Skeletal muscle cell (primary cell): ENCODE measurements at regions not wholly inside any gene's neighbourhood (a gene's known extent, or its start where the extent isn't known, plus 50 kb on each side); places are given as distances from the start of the nearest gene placed in this dataset.
"Not testable (repeated sequence)": the region's sequence is repeated elsewhere in the genome, so short reads cannot be mapped to it uniquely, and the experiment has no call there.

Source experiments
- DNase-seq: peaks from one replicate; pipeline ENCODE4 v3.0.0-alpha.2; 2010; ENCODE audit warnings: low read depth
- H3K4me3 ChIP-seq: 2 replicates; pipeline ENCODE4 v1.5.1; 2011; ENCODE audit warnings: low read depth, mild to moderate bottlenecking, control low read depth, low read length, moderate library complexity

DNA sequence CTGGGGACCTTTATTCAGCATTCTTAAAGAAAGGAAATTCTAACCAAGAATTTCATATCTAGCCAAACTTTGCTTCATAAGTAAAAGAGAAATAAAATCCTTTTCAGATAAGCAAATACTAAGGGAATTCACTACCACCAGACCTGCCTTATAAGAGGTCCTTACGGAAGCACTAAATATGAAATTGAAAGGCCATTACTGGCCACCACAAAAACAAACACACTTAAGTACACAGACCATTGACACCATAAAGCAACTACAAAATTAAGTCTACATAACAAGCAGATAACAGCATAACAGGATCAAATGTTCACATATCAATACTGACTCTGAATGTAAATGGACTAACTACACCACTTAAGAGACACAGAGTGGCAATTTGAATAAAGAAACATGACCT, 361.4 kb upstream of the POU5F2 start:
- H3K4me3 ChIP-seq, result no peak overlapping the region
- no peak for DNase-seq

DNA sequence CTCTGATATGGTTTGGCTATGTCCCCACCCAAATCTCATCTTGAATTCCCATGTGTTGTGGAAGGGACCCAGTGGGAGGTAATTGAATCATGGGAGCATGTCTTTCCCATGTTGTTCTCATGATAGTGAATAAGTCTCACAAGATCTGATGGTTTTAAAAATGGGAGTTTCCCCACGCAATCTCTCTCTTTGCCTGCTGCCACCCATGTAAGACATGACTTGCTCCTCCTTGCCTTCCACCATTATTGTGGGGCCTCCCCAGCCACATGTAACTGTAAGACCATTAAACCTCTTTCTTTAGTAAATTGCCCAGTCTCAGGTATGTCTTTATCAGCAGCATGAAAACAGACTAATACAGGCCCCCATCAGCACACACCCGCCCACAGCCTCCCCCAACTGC, 356.0 kb upstream of the POU5F2 start:
- DNase-seq, result not testable (repeated sequence)

DNA sequence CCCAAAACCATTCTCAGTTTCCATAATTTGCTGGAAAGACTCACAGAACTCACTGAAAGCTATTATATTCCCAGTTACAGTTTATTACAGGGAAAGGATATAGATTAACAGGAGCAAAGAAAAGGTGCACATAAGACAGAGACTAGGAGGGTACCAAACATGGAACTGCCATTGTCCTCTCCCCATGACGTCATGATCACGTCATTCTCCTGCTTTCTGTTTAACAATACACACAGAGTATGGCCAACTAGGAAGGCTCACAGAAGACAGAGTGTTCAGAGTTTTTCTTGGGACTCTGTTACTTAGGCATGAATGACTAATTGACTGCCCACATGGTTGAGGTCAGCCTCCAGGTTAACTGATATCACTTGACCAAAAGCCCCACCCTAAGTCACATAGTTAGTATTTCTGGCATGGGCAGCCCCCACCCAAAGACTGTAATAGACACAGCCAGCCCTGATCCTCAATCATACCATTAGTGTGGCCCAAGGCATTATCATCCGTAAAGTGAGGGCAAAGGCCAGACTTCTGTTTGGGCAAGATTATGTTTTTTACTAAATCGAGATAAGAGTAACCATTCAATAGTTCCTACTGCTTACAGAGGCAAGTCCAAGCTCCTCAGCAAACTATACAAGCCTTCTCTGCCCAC, 353.5 kb upstream of the POU5F2 start:
- no peak for DNase-seq
- no peak overlapping the region for H3K4me3 ChIP-seq

More for the DNA sequence above, 356.0 kb upstream of the POU5F2 start:
- H3K4me3 ChIP-seq, result not testable (repeated sequence)

DNA sequence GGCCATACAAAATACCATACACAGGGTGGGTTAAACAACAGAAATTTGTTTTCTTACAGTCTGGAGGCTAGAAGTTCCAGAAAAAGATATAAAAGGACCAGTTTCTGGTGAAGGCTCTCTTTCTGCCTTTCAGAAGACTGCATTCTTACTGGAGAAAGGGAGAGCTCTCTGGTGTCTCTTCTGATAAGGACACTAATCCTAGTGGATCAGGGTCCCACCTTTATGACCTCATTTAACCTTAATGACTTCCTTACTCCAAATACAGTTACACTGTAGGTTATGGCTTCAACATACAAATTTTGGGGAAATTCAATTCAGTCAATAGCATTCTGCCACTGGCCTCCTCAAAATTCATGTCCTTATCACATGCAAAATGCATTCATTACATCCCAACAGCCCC, 351.9 kb upstream of the POU5F2 start:
- no peak overlapping the region for H3K4me3 ChIP-seq

DNA sequence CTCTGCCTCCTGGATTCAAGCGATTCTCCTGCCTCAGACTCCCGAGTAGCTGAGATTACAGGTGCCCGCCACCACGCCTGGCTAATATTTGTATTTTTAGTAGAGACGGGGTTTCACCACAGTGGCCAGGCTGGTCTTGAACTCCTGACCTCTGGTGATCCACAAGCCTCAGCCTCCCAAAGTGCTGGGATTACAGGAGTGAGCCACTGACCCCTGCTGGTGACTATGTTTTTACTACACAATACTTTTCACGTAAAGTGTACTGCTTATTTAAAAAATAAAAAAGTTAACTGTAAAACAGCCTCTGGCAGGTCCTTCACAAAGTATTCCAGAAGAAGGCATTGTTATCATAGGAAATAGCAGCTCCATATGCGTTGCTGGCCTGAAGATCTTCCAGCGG, 345.2 kb upstream of the POU5F2 start:
- DNase-seq, H3K4me3 ChIP-seq: not testable (repeated sequence)

More for the DNA sequence above, 351.9 kb upstream of the POU5F2 start:
- DNase-seq, result no peak

DNA sequence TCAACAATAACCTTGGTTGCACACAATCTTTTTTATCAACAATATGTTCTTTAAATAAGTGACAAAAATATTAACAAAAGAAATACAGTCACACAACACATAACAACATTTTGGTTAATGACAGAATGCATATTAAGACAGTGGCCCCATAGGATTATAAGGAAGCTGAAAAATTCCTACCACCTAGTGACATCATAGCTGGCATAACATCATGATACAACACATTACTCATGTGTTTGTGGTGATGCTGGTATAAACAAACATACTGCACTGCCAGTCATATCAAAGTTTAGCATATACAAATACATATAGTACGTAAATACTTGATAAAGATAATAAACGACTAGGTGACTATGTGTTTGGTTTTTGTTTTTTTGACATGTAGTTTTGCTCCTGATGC, 344.8 kb upstream of the POU5F2 start:
- no peak for DNase-seq

DNA sequence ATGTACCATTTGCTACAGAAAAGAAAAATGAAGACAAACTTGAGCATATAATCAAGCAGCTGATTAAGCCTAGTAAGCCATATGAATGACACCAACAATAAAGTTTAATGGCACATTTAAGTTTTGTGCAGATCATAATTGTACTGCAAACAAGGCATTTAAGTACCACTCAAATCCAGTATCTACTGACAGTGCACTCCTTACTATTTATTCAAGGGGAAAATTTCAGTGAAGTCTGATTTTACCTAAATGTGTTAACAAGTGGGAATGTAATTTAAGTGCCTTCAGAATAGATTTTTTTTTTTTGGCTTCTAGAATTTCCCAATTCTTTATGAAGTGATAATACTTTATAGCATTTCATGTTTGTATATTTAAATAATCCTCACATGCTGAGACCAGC, 341.0 kb upstream of the POU5F2 start:
- H3K4me3 ChIP-seq, result no peak overlapping the region
- DNase-seq, result no peak

More for the DNA sequence above, 344.8 kb upstream of the POU5F2 start:
- H3K4me3 ChIP-seq, result no peak overlapping the region

DNA sequence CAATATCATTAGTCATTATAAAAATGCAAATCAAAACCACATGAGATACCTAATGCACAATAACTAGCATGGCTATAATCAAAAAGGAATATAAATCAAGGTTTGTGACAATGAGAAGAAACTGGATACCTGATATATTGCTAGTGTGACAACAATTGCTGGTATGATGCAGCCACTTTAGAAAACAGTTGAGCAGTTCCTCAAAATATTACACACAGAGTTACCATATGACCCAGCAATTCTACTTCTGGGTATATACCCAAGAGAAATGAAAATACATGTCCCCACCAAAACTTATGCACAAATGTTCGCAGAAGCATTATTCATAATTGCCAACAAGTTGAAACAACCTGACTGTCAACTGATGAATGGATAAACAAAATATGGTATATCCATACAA, 339.7 kb upstream of the POU5F2 start:
- H3K4me3 ChIP-seq, result no peak overlapping the region

DNA sequence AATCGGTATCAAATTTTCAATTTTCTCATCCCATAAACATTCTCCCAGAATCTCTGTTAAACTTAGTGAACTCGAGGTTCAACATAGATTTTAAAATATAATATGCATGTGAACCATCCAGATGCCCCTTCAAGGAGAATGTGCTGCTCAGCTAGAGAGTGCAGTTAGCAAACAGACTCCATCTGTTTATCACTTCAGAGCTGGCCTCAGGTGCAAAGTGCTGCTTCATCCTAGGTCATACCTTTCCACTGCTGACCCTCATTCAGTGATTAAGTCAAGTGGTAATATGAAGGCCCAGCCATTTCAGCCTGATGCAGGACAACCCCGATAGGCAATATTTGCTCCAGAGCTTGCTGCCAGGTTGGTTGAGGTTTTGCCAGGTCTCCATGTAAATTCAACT, 339.0 kb upstream of the POU5F2 start:
- H3K4me3 ChIP-seq, result no peak overlapping the region
- DNase-seq, result no peak

More for the DNA sequence above, 339.7 kb upstream of the POU5F2 start:
- no peak for DNase-seq

DNA sequence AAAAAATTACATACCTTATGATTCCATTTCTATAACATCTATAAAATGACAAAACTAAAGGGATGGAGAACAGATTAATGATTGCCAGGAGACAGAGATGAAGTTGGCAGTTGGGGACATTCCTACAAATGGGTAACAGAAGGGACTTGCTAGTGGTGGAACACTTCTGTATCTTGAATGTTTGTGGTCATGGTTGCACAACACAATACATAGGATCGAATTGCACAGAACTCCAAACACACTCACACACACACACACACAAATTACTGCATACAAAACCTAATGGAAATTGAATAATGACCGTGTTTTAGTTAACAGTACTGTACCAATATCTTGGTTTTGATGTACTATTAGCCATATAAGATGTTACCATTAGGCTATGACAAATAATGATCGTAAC, 330.7 kb upstream of the POU5F2 start:
- H3K4me3 ChIP-seq, result no peak overlapping the region
- DNase-seq, result peak; percentile 11

DNA sequence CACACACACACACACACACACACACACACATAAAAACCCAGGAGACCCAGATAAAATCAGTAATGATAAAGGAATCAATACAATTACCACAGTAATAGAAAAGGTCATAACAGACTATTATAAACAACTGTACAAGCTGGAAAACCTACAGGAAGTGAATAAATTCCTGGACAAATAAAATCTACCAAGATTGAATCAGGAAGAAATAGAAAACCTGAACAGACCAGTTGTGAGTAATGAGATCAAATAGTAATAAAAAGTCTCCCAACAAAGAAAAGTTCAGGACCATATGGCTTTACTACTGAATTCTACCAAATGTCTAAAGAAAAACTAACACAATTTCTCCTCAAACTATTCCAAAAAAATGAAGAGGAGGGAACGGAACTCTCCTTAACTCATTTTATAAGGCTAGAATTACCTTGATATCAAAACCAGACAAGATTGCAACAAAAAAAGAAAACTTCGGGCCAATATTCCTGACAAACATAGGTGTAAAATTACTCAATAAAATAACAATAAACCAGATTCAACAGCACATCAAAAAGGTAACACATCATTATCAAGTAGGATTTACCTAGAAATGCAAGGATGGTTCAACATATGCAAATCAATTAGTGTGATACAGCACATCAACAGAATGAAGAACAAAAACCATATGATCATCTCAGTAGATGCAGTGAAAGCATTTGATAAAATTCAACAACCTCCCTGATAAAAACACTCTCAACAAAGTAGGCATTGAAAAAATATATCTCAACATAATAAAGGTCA, 325.2 kb upstream of the POU5F2 start:
- DNase-seq, result no peak

DNA sequence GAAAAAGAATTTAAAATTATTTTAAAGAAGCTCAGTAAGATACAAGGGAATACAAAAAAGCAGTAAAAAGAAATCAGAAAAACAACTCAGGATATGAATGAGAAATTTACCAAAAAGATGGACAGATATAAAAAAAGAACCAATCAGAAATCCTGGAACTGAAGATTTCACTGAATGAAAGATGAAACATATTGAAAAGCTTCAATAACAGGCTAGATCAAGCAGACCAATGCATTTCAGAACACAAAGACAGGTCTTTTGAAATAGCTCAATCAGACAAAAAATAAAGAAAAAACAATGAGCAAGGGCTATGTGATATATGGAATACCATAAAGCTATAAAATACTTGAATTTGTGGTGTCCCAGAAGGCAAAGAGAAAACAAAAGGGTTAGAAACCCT, 322.6 kb upstream of the POU5F2 start:
- no peak overlapping the region for H3K4me3 ChIP-seq
- DNase-seq, result no peak

More for the DNA sequence above, 325.2 kb upstream of the POU5F2 start:
- no peak overlapping the region for H3K4me3 ChIP-seq

DNA sequence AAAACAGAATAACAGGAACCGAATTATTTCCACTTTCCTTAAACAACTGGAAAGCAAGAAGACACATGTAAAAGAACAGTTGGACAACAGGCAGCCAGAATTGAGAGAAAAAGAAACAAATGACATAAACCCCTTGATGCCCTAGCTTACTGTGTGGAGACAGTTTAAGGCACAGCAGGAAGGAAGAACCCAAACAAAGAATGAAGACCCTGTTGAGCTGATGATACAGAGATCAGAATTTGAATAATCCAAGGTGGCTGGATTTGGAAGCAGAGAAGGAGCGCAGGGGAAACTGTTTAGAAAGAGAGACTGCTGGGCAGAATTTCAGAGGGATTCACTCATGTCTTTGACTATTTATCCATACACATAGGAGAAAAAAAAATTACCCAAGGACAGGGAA, 316.3 kb upstream of the POU5F2 start:
- H3K4me3 ChIP-seq, result no peak overlapping the region
- no peak for DNase-seq

DNA sequence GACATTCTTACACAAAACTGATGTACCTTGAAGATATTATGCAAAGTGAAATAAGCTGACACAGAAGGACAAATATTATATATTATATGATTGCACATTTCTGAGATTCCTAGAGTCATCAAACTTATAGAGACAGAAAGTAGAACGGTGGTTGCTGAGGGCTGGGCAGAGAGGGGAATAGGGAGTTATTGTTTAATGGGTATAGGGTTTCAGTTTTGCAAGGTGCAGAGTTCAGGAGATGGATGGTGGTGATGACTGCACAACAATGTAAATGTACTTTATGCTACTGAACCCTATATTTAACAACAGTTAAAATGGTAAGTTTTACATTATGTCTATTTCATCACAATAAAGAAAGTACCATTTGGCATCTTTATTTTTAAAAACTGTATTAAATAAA, 315.8 kb upstream of the POU5F2 start:
- DNase-seq, result no peak
- H3K4me3 ChIP-seq, result no peak overlapping the region

DNA sequence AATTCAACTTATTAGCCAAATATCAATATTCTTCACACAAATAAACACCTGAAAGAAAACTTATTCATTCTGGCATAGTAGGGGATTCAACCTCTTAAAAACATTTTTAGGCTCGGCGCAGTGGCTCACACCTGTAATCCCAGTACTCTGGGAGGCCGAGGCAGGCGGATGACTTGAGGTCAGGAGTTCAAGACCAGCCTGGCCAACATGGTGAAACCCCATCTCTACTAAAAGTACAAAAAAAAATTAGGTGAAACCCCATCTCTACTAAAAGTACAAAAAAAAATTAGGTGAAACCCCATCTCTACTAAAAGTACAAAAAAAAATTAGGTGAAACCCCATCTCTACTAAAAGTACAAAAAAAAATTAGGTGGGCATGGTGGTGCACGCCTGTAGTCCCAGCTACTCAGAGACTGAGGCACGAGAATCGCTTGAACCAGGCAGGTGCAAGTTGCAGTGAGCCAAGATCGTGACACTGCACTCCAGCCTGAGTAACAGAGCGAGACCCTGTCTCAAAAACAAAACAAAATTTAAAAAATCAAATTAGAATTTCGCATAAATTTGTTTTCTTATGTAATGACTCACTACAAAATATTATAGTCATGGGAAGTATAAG, 308.0 kb upstream of the POU5F2 start:
- not testable (repeated sequence) for H3K4me3 ChIP-seq, DNase-seq

DNA sequence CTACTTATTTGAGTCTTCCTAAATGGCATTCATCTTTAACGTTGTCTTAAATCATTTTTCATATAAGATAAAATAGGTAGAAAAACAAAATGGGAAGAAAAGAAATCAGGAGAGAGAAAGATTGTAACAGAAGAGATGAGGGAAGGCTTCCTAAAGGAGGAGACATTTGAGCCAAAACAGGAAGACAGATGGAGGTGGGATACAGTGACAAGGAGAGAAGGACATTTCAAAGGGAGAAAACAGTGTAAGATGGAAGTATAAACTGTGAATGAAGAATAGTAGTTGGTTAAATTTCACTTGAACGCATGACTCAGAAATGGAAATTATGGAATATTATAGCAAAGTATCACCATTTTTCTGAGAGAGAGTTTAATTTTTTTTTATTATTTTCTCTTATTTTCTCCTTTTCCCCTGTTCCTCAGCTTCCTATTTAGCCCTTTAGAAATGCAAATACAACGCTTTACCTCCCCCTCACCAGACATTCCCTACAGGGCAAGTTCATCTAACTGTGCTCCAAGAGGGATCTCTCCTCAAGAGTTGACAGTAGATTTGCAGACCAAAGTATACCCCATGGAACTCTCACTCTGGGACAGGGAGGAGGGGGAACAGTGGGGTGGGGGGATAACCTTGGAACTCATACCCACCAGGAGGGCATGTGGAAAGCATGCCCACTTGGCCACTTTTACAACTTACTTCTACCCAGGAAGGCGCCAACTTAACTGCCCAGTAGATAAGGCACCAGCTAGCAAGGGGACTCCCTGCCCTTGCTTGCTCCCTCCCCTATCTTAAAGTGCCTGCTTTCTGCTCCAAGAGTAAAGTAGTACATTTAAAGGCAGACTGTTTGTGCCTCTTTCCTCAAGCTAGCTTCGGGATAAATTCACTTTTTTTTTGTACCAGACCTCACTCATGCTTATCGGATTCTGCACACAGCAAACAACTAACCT, 304.7 kb upstream of the POU5F2 start:
- no peak overlapping the region for H3K4me3 ChIP-seq
- DNase-seq, result no peak

DNA sequence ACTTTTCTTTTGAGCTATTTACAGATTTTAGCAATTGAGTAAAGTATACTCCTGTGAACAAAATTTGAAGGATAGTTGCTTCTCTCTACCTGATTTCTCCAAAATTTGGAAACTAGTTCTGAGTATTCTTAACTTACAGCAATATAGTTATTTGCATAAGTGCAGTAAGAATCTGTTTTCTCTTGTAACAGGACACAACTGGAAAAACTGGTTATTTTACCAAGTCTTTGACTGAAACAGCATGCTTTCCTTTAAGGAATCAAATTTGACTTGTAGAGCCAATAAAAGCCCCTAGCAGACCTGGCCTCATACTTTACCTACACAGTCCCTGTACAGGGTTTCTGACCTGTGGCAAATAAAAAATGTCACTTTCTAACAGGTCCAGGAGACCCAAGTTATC, 301.9 kb upstream of the POU5F2 start:
- no peak overlapping the region for H3K4me3 ChIP-seq
- DNase-seq, result no peak

DNA sequence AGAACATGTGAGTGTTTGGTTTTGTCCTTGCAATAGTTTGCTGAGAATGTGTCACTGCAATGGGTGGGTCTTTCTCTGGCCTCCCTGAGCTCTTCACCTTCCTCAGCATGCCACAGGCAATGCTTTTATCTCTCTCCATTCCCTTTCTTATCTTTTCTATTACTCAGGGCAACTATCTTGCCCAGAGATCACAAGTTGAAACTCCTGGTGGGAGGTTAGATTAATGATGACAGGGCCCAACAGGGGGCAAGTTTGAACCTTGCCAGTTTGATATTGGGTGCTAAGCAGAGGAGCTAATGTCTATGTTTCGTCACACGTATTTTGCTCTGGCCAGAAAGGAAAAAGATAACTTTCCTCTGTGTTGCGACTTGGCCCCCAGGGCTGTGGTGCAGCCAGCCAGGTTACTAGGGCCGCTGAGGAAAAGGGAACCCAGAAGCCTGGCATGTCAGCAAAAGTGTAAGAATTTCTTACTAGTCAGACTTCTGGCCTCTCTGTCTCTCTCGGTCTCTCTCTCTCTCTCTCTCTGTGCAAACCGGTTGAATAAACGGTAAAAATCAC, 299.3 kb upstream of the POU5F2 start:
- no peak overlapping the region for H3K4me3 ChIP-seq
- DNase-seq, result no peak

DNA sequence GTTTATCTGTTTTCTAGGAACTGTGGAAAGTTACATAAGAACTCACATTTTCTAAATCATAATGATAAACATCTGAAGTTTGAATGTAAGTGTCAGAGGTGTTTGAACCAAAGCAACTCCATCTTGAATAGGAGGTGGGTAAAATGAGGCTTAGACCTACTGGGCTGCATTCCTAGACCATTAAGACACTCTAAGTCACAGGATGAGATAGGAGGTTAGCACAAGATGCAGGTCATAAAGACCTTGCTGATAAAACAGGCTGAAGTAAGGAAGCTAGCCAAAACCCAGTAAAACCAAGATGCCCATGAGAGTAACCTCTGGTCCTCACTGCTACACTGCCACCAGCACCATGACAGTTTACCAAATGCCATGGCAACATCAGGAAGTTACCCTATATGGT, 297.7 kb upstream of the POU5F2 start:
- DNase-seq, result no peak

More for the DNA sequence above, 297.7 kb upstream of the POU5F2 start:
- no peak overlapping the region for H3K4me3 ChIP-seq
